ENCODE measurements at regions not wholly inside any gene's neighbourhood (a gene's known extent, or its start where the extent isn't known, plus 50 kb on each side); places are given as distances from the start of the nearest gene placed in this dataset.

DNA sequence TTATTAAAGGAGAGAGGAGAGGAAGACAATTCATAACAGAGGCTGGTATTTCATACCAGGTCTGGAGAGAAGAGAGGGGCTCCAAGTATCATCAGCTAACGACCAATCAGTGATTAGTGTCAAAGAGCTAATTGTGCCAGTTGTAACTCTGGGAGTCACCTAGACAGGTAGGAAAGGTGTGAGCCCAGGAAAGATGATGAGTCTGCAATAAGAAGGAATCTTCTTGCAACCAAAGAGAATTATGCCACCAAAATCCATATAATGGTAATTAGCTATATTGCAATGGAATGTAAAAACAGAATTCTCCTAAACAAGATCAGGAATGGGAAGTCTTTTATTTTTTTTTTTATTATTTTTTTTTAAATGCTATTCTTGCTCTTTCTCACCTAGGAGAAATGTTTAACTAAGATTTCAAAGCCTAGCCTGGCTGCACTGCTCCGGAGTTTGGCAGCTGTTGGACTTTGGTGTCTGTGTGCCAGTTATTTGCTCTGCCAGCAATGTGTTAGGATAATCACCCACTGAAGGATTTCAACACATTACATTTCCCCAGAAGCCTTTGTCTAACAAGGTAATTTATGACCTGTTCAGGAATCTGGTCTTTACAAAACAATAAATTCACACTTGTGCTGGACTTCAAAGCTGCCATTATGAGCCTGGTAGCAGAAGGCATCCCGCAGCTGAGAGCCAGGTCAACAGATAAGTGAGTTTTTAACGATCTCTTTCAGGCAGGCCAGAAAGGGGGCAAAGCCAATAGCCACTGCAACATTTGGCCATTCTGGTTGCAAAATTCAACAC is 89.4 kb downstream of the FOXB1 start:
- no peak for DNase-seq
- no peaks in the 10 kb centered on the region for H3K9me3 ChIP-seq (replicated peaks; ENCODE audit: control insufficient read depth, low read depth, low read length)
- H3K27me3 ChIP-seq (ENCODE audit: control insufficient read depth, insufficient read depth, low read length), result peaks cover 14% of the 10 kb centered on the region
- no peaks in the 10 kb centered on the region for H3K36me3 ChIP-seq (ENCODE audit: control insufficient read depth, insufficient read depth, low read length)
- 20% methylated on average over 3 of the region's 4 CpGs for WGBS (ENCODE audit: insufficient coverage)
- H3K27ac ChIP-seq (ENCODE audit: low read length), result no peak overlapping the region
- H3K4me3 ChIP-seq (ENCODE audit: low read length), result no peak overlapping the region
- H3K4me1 ChIP-seq (ENCODE audit: control insufficient read depth, insufficient read depth, low read length), result no peaks in the 10 kb centered on the region

DNA sequence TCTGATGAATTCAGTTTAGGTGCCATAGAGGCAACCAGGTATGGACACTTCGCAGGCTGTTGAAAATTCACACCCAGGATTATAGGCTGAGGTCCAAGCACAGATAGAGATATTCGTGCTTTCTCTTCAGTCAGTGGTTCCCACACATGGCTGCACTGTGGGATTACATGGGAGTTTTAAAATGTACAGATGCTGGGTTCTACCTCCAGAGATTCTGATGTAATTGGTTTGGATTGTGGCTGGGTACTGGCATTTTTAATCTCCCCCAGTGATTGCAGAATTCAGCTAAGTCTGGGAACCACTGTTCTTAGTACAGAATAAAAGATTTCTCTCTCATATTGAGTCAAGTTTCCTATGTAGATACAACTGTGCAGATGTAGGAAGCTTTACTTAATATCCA is 91.6 kb downstream of the FOXB1 start:
- Histone ChIP-seq H3K9me3 (replicated peaks; ENCODE audit: control insufficient read depth, low read depth, low read length) (no peaks in the 10 kb centered on the region), H3K36me3 (ENCODE audit: control insufficient read depth, insufficient read depth, low read length) (no peaks in the 10 kb centered on the region), H3K4me1 (ENCODE audit: control insufficient read depth, insufficient read depth, low read length) (no peaks in the 10 kb centered on the region), H3K27ac (ENCODE audit: low read length) (no peak overlapping the region), H3K27me3 (ENCODE audit: control insufficient read depth, insufficient read depth, low read length) (peaks cover 17% of the 10 kb centered on the region), H3K4me3 (ENCODE audit: low read length) (no peak overlapping the region)
- WGBS (ENCODE audit: insufficient coverage), result 70% methylated on average over 2 of the region's 2 CpGs
- DNase-seq, result no peak

DNA sequence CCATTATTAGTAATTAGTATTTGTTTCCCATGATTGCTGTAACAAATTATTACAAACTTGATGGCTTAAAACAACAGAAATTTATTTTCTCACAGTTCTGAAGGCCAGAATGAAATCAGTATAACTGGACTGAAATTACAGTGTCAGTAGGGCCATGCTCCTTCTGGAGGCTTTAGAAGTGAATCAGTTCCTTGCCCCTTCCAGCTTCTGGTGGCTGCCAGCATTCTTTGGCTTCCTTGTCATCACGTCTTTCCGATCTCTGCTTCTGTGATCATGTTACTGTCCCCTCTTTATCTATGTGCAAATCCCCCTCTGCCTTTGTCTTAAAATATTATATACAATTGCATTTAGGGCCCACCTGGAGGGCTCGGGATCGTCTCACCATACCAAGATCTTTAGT is 92.0 kb downstream of the FOXB1 start:
- no peak overlapping the region for H3K4me3 ChIP-seq (ENCODE audit: low read length)
- WGBS (ENCODE audit: insufficient coverage), result no CpG with 5 or more reads among the region's 4 CpGs
- no peaks in the 10 kb centered on the region for H3K4me1 ChIP-seq (ENCODE audit: control insufficient read depth, insufficient read depth, low read length)
- H3K9me3 ChIP-seq (replicated peaks; ENCODE audit: control insufficient read depth, low read depth, low read length), result no peaks in the 10 kb centered on the region
- no peak for DNase-seq
- H3K27ac ChIP-seq (ENCODE audit: low read length), result no peak overlapping the region
- H3K36me3 ChIP-seq (ENCODE audit: control insufficient read depth, insufficient read depth, low read length), result no peaks in the 10 kb centered on the region
- peaks cover 17% of the 10 kb centered on the region for H3K27me3 ChIP-seq (ENCODE audit: control insufficient read depth, insufficient read depth, low read length)

DNA sequence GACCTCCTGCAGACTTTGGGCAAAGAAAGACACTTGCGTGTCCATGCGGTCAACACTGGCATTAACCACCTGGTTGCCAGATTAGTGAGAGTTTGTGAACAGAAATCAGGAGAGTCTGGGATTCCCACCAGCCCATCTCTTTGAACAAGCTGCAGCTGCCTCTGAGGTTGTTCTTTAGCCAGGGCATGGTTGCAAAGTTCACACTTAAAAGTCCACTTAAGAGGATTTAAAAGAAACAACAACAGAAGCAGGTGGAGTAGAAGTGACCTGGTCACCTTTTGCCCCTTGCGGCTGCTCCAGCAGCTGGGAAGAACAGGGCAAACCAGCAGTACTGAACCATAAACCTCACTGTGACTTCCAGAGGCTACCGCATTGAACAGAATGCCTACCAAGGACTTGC is 97.3 kb downstream of the FOXB1 start:
- H3K9me3 ChIP-seq (replicated peaks; ENCODE audit: control insufficient read depth, low read depth, low read length), result no peaks in the 10 kb centered on the region
- 0% methylated on average over 1 of the region's 4 CpGs for WGBS (ENCODE audit: insufficient coverage)
- no peaks in the 10 kb centered on the region for H3K36me3 ChIP-seq (ENCODE audit: control insufficient read depth, insufficient read depth, low read length)
- no peak overlapping the region for H3K27ac ChIP-seq (ENCODE audit: low read length)
- peaks cover 10% of the 10 kb centered on the region for H3K27me3 ChIP-seq (ENCODE audit: control insufficient read depth, insufficient read depth, low read length)
- DNase-seq, result no peak
- no peak overlapping the region for H3K4me3 ChIP-seq (ENCODE audit: low read length)
- H3K4me1 ChIP-seq (ENCODE audit: control insufficient read depth, insufficient read depth, low read length), result no peaks in the 10 kb centered on the region

DNA sequence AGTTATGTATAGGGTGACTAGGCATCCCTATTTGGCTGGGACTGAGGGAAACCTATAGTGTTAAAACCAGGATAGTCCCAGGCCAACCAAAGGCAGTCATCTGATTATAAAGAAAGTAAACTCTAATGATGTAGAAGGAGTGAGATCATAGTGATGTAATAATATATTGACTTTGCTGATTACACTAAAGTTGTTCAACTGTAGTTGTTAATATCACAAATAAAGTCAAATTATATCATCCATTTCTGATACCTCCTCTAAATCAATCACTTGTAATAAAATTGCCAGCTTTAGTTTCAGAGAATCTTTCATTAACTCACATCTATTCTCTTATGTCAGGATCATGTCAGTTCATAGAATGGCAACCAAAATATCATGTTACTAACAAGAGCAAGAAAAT is 98.6 kb downstream of the FOXB1 start:
- Histone ChIP-seq H3K27ac (ENCODE audit: low read length) (no peak overlapping the region), H3K27me3 (ENCODE audit: control insufficient read depth, insufficient read depth, low read length) (peaks cover 10% of the 10 kb centered on the region)

DNA sequence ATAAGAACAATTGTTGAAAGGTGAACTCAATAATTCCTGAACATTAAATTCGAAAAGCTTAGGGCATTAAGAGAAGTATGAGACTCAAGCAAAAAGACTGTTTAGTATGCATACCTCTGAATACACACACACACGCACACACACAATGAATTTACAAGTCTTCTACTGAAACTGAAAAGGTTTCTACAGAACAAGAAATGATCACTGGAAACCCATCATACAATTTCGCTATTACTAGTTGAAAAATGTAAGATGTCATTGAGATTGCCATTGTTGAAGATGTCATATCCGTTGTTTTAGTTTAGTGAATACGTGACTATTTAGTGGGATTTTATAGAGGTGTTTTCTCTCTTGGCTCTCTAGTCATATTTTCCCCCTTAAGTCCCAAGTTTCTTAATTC is 106.8 kb downstream of the FOXB1 start:
- H3K4me1 ChIP-seq (ENCODE audit: control insufficient read depth, insufficient read depth, low read length), result no peaks in the 10 kb centered on the region
- WGBS (ENCODE audit: insufficient coverage), result no CpG with 5 or more reads among the region's 5 CpGs
- no peak for DNase-seq
- no peak overlapping the region for H3K27ac ChIP-seq (ENCODE audit: low read length)
- peaks cover 4% of the 10 kb centered on the region for H3K27me3 ChIP-seq (ENCODE audit: control insufficient read depth, insufficient read depth, low read length)
- no peaks in the 10 kb centered on the region for H3K36me3 ChIP-seq (ENCODE audit: control insufficient read depth, insufficient read depth, low read length)
- no peaks in the 10 kb centered on the region for H3K9me3 ChIP-seq (replicated peaks; ENCODE audit: control insufficient read depth, low read depth, low read length)
- H3K4me3 ChIP-seq (ENCODE audit: low read length), result no peak overlapping the region

More for the DNA sequence above, 98.6 kb downstream of the FOXB1 start:
- DNase-seq, result no peak
- no peak overlapping the region for H3K4me3 ChIP-seq (ENCODE audit: low read length)
- no peaks in the 10 kb centered on the region for H3K4me1 ChIP-seq (ENCODE audit: control insufficient read depth, insufficient read depth, low read length)
- no peaks in the 10 kb centered on the region for H3K36me3 ChIP-seq (ENCODE audit: control insufficient read depth, insufficient read depth, low read length)
- no peaks in the 10 kb centered on the region for H3K9me3 ChIP-seq (replicated peaks; ENCODE audit: control insufficient read depth, low read depth, low read length)

DNA sequence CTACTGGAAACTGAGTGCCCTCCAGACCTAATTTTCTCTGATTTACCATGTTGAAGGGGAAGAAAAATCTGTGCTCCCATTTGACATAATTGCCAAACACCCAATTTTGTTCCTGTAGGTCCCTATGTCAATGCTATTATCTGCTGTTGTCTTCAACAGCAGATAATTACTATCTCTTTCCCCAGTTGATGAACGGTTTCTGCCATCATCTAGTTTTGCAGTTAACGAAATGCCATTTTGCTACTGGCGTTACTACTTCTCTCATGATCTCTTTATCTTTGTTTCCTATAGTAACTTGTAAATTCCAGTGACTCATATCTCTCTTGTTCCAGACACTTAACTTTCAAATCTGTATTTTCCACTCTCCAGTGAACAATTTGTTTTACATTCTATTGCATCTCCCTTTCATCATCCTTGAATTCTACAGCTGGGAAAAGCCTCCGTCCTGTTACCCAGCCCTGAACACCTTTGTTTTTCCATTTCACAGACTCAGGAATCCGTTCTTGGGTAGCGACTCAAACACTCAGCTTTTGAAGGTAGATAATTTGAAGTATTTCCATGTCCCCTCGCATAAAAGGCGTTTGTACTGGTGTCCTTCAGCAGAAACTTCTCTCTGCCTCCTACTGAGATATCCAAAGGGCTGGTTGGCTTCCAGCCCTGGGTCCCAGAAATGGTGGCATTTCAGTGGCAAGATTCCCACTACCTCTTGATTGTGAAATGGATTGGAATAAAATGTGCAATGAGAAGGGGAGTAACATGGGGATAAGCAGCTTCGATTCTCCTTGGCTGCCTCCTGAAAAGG is 111.7 kb downstream of the FOXB1 start:
- no peak for DNase-seq
- H3K27ac ChIP-seq (ENCODE audit: low read length), result no peak overlapping the region
- 76% methylated on average over 4 of the region's 9 CpGs for WGBS (ENCODE audit: insufficient coverage)
- H3K9me3 ChIP-seq (replicated peaks; ENCODE audit: control insufficient read depth, low read depth, low read length), result no peaks in the 10 kb centered on the region
- H3K4me3 ChIP-seq (ENCODE audit: low read length), result no peak overlapping the region
- no peaks in the 10 kb centered on the region for H3K36me3 ChIP-seq (ENCODE audit: control insufficient read depth, insufficient read depth, low read length)
- no peaks in the 10 kb centered on the region for H3K4me1 ChIP-seq (ENCODE audit: control insufficient read depth, insufficient read depth, low read length)
- H3K27me3 ChIP-seq (ENCODE audit: control insufficient read depth, insufficient read depth, low read length), result peaks cover 22% of the 10 kb centered on the region

DNA sequence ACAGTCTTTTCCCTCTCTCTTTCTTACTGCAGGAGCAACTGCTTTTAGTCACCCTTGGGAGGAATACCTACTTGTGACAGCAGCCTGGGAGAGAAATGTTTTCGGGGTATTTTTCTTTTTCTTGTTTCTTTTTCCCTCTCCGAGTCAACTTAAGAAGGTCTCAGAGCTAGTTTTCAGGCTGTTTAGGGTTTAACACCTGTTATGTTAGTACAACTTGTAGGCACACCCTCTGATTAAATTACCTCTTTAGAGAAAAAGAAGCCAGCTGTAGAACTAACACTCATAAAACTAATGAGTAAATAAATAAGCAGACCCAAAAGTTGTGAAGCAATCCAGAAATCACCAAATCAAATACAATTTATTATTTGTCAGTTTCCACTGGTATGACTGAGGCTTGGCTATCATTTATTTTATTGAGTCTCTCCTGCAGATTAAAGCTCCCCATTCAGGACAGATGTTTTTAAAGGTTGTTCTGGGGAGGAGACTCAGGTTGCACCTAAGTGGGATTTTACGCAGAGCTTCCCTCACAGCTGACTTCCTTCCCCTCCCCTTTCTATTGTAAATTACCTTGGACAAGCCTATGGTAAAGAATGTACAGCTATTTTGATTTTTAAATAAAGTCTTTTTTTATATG is 112.5 kb downstream of the FOXB1 start:
- Histone ChIP-seq H3K36me3 (ENCODE audit: control insufficient read depth, insufficient read depth, low read length) (no peaks in the 10 kb centered on the region), H3K27ac (ENCODE audit: low read length) (no peak overlapping the region), H3K4me1 (ENCODE audit: control insufficient read depth, insufficient read depth, low read length) (no peaks in the 10 kb centered on the region), H3K9me3 (replicated peaks; ENCODE audit: control insufficient read depth, low read depth, low read length) (no peaks in the 10 kb centered on the region), H3K4me3 (ENCODE audit: low read length) (no peak overlapping the region), H3K27me3 (ENCODE audit: control insufficient read depth, insufficient read depth, low read length) (peaks cover 22% of the 10 kb centered on the region)
- no peak for DNase-seq
- no CpG with 5 or more reads among the region's 3 CpGs for WGBS (ENCODE audit: insufficient coverage)

DNA sequence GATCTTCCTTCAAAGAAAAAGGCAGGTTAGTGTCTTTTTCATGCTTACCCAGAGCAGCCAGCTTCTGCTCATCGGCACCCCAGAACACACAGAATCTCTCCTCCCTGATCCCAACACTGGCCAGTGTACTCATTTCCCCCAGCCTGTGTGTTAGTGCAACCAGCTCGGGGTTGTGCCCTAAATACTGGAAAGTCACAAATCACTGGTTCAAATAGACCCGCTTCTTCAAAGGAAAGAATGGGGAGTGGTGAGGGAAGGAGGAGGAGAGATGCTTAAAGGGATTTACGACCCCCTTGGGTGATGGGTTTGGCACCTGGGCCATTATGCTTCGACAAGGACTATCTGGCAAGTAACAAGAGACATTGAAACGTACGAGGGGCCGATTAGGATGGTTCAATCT is 114.0 kb downstream of the FOXB1 start:
- Histone ChIP-seq H3K9me3 (replicated peaks; ENCODE audit: control insufficient read depth, low read depth, low read length) (no peaks in the 10 kb centered on the region), H3K27ac (ENCODE audit: low read length) (no peak overlapping the region), H3K36me3 (ENCODE audit: control insufficient read depth, insufficient read depth, low read length) (no peaks in the 10 kb centered on the region), H3K27me3 (ENCODE audit: control insufficient read depth, insufficient read depth, low read length) (peaks cover 22% of the 10 kb centered on the region), H3K4me3 (ENCODE audit: low read length) (no peak overlapping the region), H3K4me1 (ENCODE audit: control insufficient read depth, insufficient read depth, low read length) (no peaks in the 10 kb centered on the region)
- DNase-seq, result no peak
- WGBS (ENCODE audit: insufficient coverage), result 17% methylated on average over 3 of the region's 8 CpGs

DNA sequence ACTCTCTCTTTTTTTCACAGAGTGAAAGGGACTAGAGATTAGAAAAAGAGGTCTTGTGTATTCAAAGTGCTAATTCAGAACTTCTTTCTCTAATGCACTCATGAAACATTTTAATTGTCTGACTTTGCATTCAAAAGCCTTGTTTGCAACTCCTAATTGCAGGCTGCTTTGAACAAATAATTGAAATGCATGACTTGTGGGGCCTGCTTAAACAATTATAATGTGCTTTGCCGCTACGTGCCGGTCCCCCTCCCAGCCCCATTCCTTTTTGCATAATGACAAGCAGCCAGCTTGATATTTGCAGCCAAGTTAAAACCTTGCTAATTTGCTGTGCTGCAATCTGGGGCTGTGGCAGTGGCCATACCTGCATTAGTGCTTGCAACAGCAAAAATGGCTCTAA is 114.5 kb downstream of the FOXB1 start:
- no peak for DNase-seq
- 18% methylated on average over 2 of the region's 3 CpGs for WGBS (ENCODE audit: insufficient coverage)
- H3K4me1 ChIP-seq (ENCODE audit: control insufficient read depth, insufficient read depth, low read length), result no peaks in the 10 kb centered on the region
- H3K9me3 ChIP-seq (replicated peaks; ENCODE audit: control insufficient read depth, low read depth, low read length), result no peaks in the 10 kb centered on the region
- H3K27me3 ChIP-seq (ENCODE audit: control insufficient read depth, insufficient read depth, low read length), result peaks cover 22% of the 10 kb centered on the region
- no peak overlapping the region for H3K4me3 ChIP-seq (ENCODE audit: low read length)
- H3K27ac ChIP-seq (ENCODE audit: low read length), result no peak overlapping the region
- H3K36me3 ChIP-seq (ENCODE audit: control insufficient read depth, insufficient read depth, low read length), result no peaks in the 10 kb centered on the region

Data from muscle of leg (tissue), 3 donors.